ENCODE measurements at regions not wholly inside any gene's neighbourhood (a gene's known extent, or its start where the extent isn't known, plus 50 kb on each side); places are given as distances from the start of the nearest gene placed in this dataset.

DNA sequence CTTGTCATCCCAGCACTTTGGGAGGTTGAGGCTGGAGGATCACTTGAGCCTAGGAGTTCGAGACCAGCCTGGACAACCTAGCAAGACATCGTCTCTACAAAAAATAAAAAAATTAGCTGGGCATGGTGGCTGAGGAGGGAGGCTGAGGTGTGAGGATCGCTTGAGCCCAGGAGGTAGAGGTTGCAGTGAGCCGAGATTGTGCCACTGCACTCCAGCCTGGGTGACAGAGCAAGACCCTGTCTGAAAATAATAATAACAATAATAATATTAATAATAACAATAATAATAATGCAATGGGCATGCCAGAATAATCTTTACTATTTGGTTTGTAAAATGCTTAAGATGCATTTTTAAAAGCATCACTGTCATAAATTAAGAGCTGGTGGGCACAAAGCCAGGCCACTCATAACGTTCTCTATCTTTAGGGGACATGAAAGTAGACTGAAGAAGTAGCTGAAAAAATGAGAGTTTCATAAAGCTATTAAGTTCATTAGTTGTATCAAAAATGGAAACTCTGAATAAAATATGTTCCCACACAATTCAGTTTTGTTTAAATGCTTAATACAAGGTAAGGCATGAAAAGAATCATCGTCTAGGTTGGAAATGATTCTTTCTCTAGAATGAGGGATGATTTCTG lies 51.6 kb upstream of the ITPKB start:
- no peak overlapping the region for H3K4ac ChIP-seq (ENCODE audit: low read depth, low read length)
- peak overlapping the region in 1 of 3 experiments; percentile 9; a peak in 1 of 7 replicates for H3K27ac Mint-ChIP-seq
- WGBS (ENCODE audit: extremely low coverage, insufficient read length, low lambda C conversion rate): no CpG with 5 or more reads among the region's 6 CpGs

More for the DNA sequence above, 51.6 kb upstream of the ITPKB start:
- Histone ChIP-seq H3T11ph (ENCODE audit: low read length) (no peak overlapping the region), H2AFZ (ENCODE audit: low read length) (no peak overlapping the region), H2BK12ac (ENCODE audit: insufficient read length, low read depth, low read length) (no peak overlapping the region), H2BK120ac (ENCODE audit: low read depth, low read length, poor library complexity, severe bottlenecking) (no peak overlapping the region), H2AK5ac (ENCODE audit: insufficient read length, low read length) (no peak overlapping the region), H3K27ac (ENCODE audit: insufficient read length, low read depth, low read length) (no peak overlapping the region), H3K27me3 (ENCODE audit: insufficient read depth, low read length) (no peaks in the 10 kb centered on the region), H3K9ac (ENCODE audit: extremely low read depth, insufficient read length, low read length) (no peak overlapping the region), H4K8ac (replicated peaks; ENCODE audit: insufficient read length, low read depth, low read length) (no peak overlapping the region), H3K4me1 (ENCODE audit: insufficient read depth, low read length) (no peaks in the 10 kb centered on the region), H4K5ac (ENCODE audit: insufficient read length, low read depth, low read length) (no peak overlapping the region), H3K4me2 (ENCODE audit: insufficient read depth, insufficient read length, low read length) (no peak overlapping the region), H3K9me3 (ENCODE audit: control insufficient read depth, low read depth, low read length) (no peaks in the 10 kb centered on the region), H3K79me1 (ENCODE audit: insufficient read depth, low read depth, low read length, poor library complexity, severe bottlenecking) (no peaks in the 10 kb centered on the region), H3K23me2 (ENCODE audit: insufficient read length, low read depth, low read length, poor library complexity, severe bottlenecking) (no peaks in the 10 kb centered on the region), H2BK15ac (ENCODE audit: low read depth, low read length) (no peak overlapping the region), H3K23ac (ENCODE audit: insufficient read length, low read depth, low read length) (no peak overlapping the region), H2BK20ac (ENCODE audit: low read depth, low read length, poor library complexity, severe bottlenecking) (no peak overlapping the region), H3K14ac (ENCODE audit: insufficient read depth, low read length) (no peak overlapping the region), H2BK5ac (ENCODE audit: insufficient read length, low read length) (no peak overlapping the region), H3K79me2 (ENCODE audit: insufficient read depth, low read length) (no peaks in the 10 kb centered on the region), H4K20me1 (ENCODE audit: control insufficient read depth, insufficient read depth, insufficient read length) (no peaks in the 10 kb centered on the region), H3K18ac (ENCODE audit: insufficient read length, low read depth, low read length) (no peak overlapping the region), H4K91ac (ENCODE audit: insufficient read length, low read depth, low read length) (no peak overlapping the region), H3K56ac (ENCODE audit: insufficient read length, low read depth, low read length) (no peak overlapping the region)
- Mint-ChIP-seq H3K27me3 (ENCODE audit: low read depth) (no peaks in the 10 kb centered on the region; the same call in 1 of the 2 replicates), H3K4me3 (no peak overlapping the region), H3K36me3 (ENCODE audit: insufficient read depth in 1 of 3, low read depth in 3 of 3) (no peaks in the 10 kb centered on the region; a peak in 1 of 7 replicates), H3K4me1 (peaks cover 0 to 5% of the 10 kb centered on the region in 2 experiments; a peak in 2 of 4 replicates), H3K9me3 (no peaks in the 10 kb centered on the region)
- DNase-seq: no peak
- TF ChIP-seq, protein P1, sequence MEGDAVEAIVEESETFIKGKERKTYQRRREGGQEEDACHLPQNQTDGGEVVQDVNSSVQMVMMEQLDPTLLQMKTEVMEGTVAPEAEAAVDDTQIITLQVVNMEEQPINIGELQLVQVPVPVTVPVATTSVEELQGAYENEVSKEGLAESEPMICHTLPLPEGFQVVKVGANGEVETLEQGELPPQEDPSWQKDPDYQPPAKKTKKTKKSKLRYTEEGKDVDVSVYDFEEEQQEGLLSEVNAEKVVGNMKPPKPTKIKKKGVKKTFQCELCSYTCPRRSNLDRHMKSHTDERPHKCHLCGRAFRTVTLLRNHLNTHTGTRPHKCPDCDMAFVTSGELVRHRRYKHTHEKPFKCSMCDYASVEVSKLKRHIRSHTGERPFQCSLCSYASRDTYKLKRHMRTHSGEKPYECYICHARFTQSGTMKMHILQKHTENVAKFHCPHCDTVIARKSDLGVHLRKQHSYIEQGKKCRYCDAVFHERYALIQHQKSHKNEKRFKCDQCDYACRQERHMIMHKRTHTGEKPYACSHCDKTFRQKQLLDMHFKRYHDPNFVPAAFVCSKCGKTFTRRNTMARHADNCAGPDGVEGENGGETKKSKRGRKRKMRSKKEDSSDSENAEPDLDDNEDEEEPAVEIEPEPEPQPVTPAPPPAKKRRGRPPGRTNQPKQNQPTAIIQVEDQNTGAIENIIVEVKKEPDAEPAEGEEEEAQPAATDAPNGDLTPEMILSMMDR (conservative IDR thresholded peaks at IDR 0.05): no peak

Data from H9 (cell line).